NB4 (cell line): ENCODE measurements at regions not wholly inside any gene's neighbourhood (a gene's known extent, or its start where the extent isn't known, plus 50 kb on each side); places are given as distances from the start of the nearest gene placed in this dataset.
"Not testable (repeated sequence)": the region's sequence is repeated elsewhere in the genome, so short reads cannot be mapped to it uniquely, and the experiment has no call there.

ENCODE experiments used
- DNase-seq: peaks from one replicate; pipeline ENCODE4 v3.0.0; 2010; ENCODE audit warnings: low read depth
- H3K4me3 ChIP-seq: one replicate; pipeline ENCODE4 v1.5.1; 2011; ENCODE audit warnings: mild to moderate bottlenecking, low read depth, low read length, moderate library complexity
- CTCF ChIP-seq: IDR thresholded peaks from one replicate; pipeline ENCODE4 v1.5.1; 2012; ENCODE audit warnings: low read depth, low read length
- MAX ChIP-seq: IDR thresholded peaks from 2 replicates; pipeline ENCODE4 v1.6.1; 2011; ENCODE audit warnings: low read depth, low read length
- MYC ChIP-seq: IDR thresholded peaks from 2 replicates; pipeline ENCODE4 v1.6.1; 2011; ENCODE audit warnings: low read depth, low read length
- POLR2A ChIP-seq: IDR thresholded peaks from 2 replicates; pipeline ENCODE4 v1.6.1; 2011; ENCODE audit warnings: mild to moderate bottlenecking; ENCODE audit not compliant: insufficient read length; ENCODE audit errors: extremely low read depth

GRCh38 chr2:97431169-97431725 is 158.4 kb downstream of the ANKRD36B start:
- not testable (repeated sequence) for H3K4me3 ChIP-seq, DNase-seq

- DNase-seq, H3K4me3 ChIP-seq: not testable (repeated sequence)
Observed at GRCh38 chr2:97422376-97422775, 167.3 kb downstream of the ANKRD36B start.

GRCh38 chr2:97406340-97406739 is 183.3 kb downstream of the ANKRD36B start:
- H3K4me3 ChIP-seq, DNase-seq: not testable (repeated sequence)

- H3K4me3 ChIP-seq, DNase-seq: not testable (repeated sequence)
Observed at GRCh38 chr2:97405172-97405737, 184.4 kb downstream of the ANKRD36B start.

- H3K4me3 ChIP-seq, DNase-seq: not testable (repeated sequence)
Observed at GRCh38 chr2:97402678-97403077, 187.0 kb downstream of the ANKRD36B start.

GRCh38 chr2:97395691-97396090 is 194.0 kb downstream of the ANKRD36B start:
- DNase-seq, H3K4me3 ChIP-seq: not testable (repeated sequence)

- H3K4me3 ChIP-seq, DNase-seq: not testable (repeated sequence)
Observed at GRCh38 chr2:97385803-97386202, 203.9 kb downstream of the ANKRD36B start.

- not testable (repeated sequence) for H3K4me3 ChIP-seq, DNase-seq
Observed at GRCh38 chr2:97375913-97376312, 213.8 kb downstream of the ANKRD36B start.

GRCh38 chr2:97374426-97374825 is 215.3 kb downstream of the ANKRD36B start:
- DNase-seq, H3K4me3 ChIP-seq: not testable (repeated sequence)

GRCh38 chr2:97363159-97363558 is 226.5 kb downstream of the ANKRD36B start:
- not testable (repeated sequence) for H3K4me3 ChIP-seq, DNase-seq

- no peak overlapping the region for H3K4me3 ChIP-seq
- DNase-seq: no peak
- TF ChIP-seq MAX (no peak), CTCF (no peak), MYC (no peak), POLR2A (no peak)
Observed at GRCh38 chr2:97359861-97360584, 229.7 kb downstream of the ANKRD36B start.

GRCh38 chr2:97355887-97356286 is 233.8 kb downstream of the ANKRD36B start:
- H3K4me3 ChIP-seq: no peak overlapping the region
- TF ChIP-seq CTCF: no peak
- TF ChIP-seq POLR2A: no peak
- no peak for TF ChIP-seq MYC
- TF ChIP-seq MAX: no peak
- peak; percentile 8 for DNase-seq
